ENCODE measurements at regions not wholly inside any gene's neighbourhood (a gene's known extent, or its start where the extent isn't known, plus 50 kb on each side); places are given as distances from the start of the nearest gene placed in this dataset.

- TF ChIP-seq POLR2AphosphoS5 (IDR thresholded peaks at IDR 0.05; ENCODE audit: borderline replicate concordance, low read depth, low read length) (no peak), EZH2 (IDR thresholded peaks at IDR 0.05) (no peak)
Observed at GRCh38 chr11:15390857-15391256, 276.1 kb downstream of the INSC start.

Measured in SK-N-MC (cell line).